ENCODE measurements at regions not wholly inside any gene's neighbourhood (a gene's known extent, or its start where the extent isn't known, plus 50 kb on each side); places are given as distances from the start of the nearest gene placed in this dataset.

DNA sequence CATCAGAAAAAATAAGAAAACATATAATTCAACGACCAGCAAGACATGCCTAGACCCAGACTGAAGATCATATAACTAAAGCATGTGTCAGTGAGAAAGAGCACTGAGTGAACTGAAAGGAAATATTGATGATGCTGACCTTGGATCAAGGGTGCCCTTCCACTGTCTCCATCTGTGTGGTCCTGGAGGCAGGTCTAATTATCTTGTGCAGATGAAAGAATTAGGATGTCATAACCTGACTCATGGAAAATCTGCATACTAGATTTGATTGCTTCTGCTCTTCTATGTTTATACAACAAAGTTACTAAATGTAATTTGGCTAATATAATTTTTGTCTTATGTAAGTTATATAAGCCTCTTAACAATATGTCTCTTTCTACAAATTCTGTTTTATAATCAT, 264.6 kb upstream of the TGFBR2 start:
- DNase-seq (ENCODE audit: low spot score), result no peak
- in situ Hi-C loops (cut with MboI; ENCODE audit: low sequenced_read_pairs, unreplicated experiment), result no loop called here
- TF ChIP-seq, protein P1, sequence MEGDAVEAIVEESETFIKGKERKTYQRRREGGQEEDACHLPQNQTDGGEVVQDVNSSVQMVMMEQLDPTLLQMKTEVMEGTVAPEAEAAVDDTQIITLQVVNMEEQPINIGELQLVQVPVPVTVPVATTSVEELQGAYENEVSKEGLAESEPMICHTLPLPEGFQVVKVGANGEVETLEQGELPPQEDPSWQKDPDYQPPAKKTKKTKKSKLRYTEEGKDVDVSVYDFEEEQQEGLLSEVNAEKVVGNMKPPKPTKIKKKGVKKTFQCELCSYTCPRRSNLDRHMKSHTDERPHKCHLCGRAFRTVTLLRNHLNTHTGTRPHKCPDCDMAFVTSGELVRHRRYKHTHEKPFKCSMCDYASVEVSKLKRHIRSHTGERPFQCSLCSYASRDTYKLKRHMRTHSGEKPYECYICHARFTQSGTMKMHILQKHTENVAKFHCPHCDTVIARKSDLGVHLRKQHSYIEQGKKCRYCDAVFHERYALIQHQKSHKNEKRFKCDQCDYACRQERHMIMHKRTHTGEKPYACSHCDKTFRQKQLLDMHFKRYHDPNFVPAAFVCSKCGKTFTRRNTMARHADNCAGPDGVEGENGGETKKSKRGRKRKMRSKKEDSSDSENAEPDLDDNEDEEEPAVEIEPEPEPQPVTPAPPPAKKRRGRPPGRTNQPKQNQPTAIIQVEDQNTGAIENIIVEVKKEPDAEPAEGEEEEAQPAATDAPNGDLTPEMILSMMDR (IDR thresholded peaks at IDR 0.05; ENCODE audit: borderline replicate concordance, control extremely low read depth, extremely low read depth, insufficient read depth, missing control alignments), result no peak

DNA sequence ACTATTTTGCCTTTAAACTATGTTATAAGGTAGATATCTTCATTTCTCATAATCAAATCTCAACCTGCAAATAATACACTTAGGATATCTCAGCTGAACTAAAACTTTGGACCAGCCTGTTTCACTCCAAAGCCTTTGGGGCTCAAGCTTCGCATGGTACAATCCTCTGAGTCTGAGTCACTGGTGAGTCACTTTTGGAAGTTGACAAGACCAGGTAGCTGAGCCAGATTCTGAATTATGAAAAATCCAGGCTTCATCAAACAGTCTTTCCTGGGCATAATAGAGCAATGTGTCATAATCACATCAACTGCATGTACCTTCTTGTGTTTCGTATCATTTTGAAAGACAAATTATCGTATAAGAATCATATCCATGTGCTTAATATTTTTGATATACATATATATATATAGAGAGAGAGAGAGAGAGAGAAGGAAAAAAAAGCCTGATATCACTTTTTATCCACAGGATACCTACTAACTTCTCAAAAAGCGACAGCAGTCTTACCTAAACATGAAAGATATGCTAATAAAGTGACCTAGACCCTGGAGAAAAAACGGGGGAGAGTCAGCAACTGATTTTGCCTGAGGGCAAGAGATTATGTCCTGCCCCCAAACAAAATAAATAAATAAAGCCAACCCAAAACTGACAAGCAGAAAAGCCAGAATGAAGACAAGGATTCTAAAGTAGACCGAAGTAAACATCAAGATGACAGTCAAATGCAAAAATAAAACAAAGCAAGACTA, 263.9 kb upstream of the TGFBR2 start:
- no peak for DNase-seq (ENCODE audit: low spot score)
- in situ Hi-C loops (cut with MboI; ENCODE audit: low sequenced_read_pairs, unreplicated experiment), result no loop called here
- TF ChIP-seq, protein P1 (IDR thresholded peaks at IDR 0.05; ENCODE audit: borderline replicate concordance, control extremely low read depth, extremely low read depth, insufficient read depth, missing control alignments), result no peak

- TF ChIP-seq, protein P1 (IDR thresholded peaks at IDR 0.05; ENCODE audit: borderline replicate concordance, control extremely low read depth, extremely low read depth, insufficient read depth, missing control alignments), result no peak
- DNase-seq (ENCODE audit: low spot score), result no peak
- in situ Hi-C loops (cut with MboI; ENCODE audit: low sequenced_read_pairs, unreplicated experiment), result no loop called here
Observed at GRCh38 chr3:30343067-30343831, 263.2 kb upstream of the TGFBR2 start.

GRCh38 chr3:30343861-30344260, 262.5 kb upstream of the TGFBR2 start:
- in situ Hi-C loops (cut with MboI; ENCODE audit: low sequenced_read_pairs, unreplicated experiment), result no loop called here
- TF ChIP-seq, protein P1 (IDR thresholded peaks at IDR 0.05; ENCODE audit: borderline replicate concordance, control extremely low read depth, extremely low read depth, insufficient read depth, missing control alignments), result no peak
- no peak for DNase-seq (ENCODE audit: low spot score)

DNA sequence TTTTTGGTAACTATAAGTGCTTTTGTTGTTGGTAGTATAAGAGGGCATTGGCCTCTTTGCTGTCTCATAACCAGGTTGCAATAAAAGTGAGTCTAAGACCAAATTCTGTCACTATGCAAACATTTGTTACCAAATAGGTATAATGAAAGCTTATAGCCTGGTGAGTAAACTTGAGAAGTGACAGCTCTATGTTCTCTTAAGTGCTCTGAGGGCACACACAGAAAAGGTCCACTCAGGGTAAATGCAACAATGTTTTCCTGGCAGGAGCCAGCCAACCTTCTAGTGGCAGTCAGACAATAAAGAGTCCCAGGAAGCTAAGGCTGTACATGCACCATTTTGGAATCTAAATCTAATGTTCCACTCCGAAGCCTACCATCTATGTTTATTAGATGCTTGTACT, 262.1 kb upstream of the TGFBR2 start:
- in situ Hi-C loops (cut with MboI; ENCODE audit: low sequenced_read_pairs, unreplicated experiment), result no loop called here
- DNase-seq (ENCODE audit: low spot score), result no peak
- TF ChIP-seq, protein P1 (IDR thresholded peaks at IDR 0.05; ENCODE audit: borderline replicate concordance, control extremely low read depth, extremely low read depth, insufficient read depth, missing control alignments), result no peak

- in situ Hi-C loops (cut with MboI; ENCODE audit: low sequenced_read_pairs, unreplicated experiment), result no loop called here
- DNase-seq (ENCODE audit: low spot score), result no peak
- TF ChIP-seq, protein P1 (IDR thresholded peaks at IDR 0.05; ENCODE audit: borderline replicate concordance, control extremely low read depth, extremely low read depth, insufficient read depth, missing control alignments), result no peak
Observed at GRCh38 chr3:30346933-30347320, 259.5 kb upstream of the TGFBR2 start.
